K562 (cell line): ENCODE measurements at regions not wholly inside any gene's neighbourhood (a gene's known extent, or its start where the extent isn't known, plus 50 kb on each side); places are given as distances from the start of the nearest gene placed in this dataset.

ENCODE experiments used
- ATAC-seq: fragments of 200-7000 bp; cut with Tn5 transposase; 3 replicates; pipeline ENCODE4 v1.9.1; 2020; ENCODE audit warnings: moderate library complexity
- BruUV-seq: library from RNA; stranded (reverse); fragments of 400-500 nt; replicated peaks from 2 replicates; lab custom pipeline; 2021; lab: Mats Ljungman, UMichigan
- CTCF ChIA-PET: fragments of 300-600 bp; formaldehyde crosslinking; extraction: SDS; loops from one replicate; lab custom pipeline; 2021; ENCODE audit warnings: low intra/inter-chr PET ratio; lab: Yijun Ruan, JAX
- POLR2A ChIA-PET: fragments of 300-600, 350-650 bp; sonication (Branson Sonifier 250); formaldehyde crosslinking; extraction: SDS; loops from one replicate; lab custom pipeline; 2021; ENCODE audit warnings: antibody characterized with exemption, inconsistent platforms; lab: Yijun Ruan, JAX
- DNase-seq, 4 experiments: peaks; one replicate each; pipeline versions ENCODE4 v3.0.0 to v3.0.0-alpha.2; 2011 to 2018; ENCODE audit warnings: low spot score in 3 of 4, mixed read lengths in 3 of 4; ENCODE audit errors: extremely low read depth in 1 of 4
- FAIRE-seq: peaks from 2 replicates; lab custom pipeline; 2011; peaks lifted over from hg19 to GRCh38; lab: Jason Lieb, UNC
- H2AFZ ChIP-seq: 2 replicates; pipeline ENCODE4 v1.6.0; 2011; ENCODE audit warnings: low read depth, low read length, control low read depth, inconsistent platforms
- H3K27ac ChIP-seq: fragments of 200-600 bp; 3 replicates; pipeline ENCODE4 v1.8.0; 2011; ENCODE audit warnings: low read depth, mild to moderate bottlenecking, control low read depth, inconsistent platforms, low read length, moderate library complexity, mixed read lengths; ENCODE audit errors: extremely low read depth
- H3K27me3 ChIP-seq, 2 experiments: fragments of 300-600 bp in 1 of 2; 2 replicates in 1 of 2; 3 replicates in 1 of 2; pipeline versions ENCODE4 v1.6.0 to v1.8.0; 2011; ENCODE audit warnings: inconsistent platforms in 2 of 2, low read length in 2 of 2, mild to moderate bottlenecking in 1 of 2, mixed read lengths in 1 of 2, moderate library complexity in 1 of 2; ENCODE audit not compliant: control insufficient read depth in 2 of 2, insufficient read depth in 2 of 2
- H3K36me3 ChIP-seq: fragments of 300-600 bp; 3 replicates; pipeline ENCODE4 v1.8.0; 2011; ENCODE audit warnings: mild to moderate bottlenecking, low read length, inconsistent platforms; ENCODE audit not compliant: control insufficient read depth, insufficient read depth
- H3K4me1 ChIP-seq, 2 experiments: fragments of 200-600 bp in 1 of 2; replicated peaks in 1 of 2; 2 replicates in 1 of 2; 3 replicates in 1 of 2; pipeline versions ENCODE4 v1.5.1 to v1.8.0; 2011; ENCODE audit warnings: inconsistent platforms in 2 of 2, low read length in 2 of 2, mild to moderate bottlenecking in 1 of 2, mixed read lengths in 1 of 2, moderate library complexity in 1 of 2; ENCODE audit not compliant: control insufficient read depth in 2 of 2, insufficient read depth in 2 of 2
- H3K4me2 ChIP-seq: 2 replicates; pipeline ENCODE4 v1.6.1; 2011; ENCODE audit warnings: low read length, control low read depth, inconsistent platforms, mixed read lengths; ENCODE audit not compliant: insufficient read depth
- H3K4me3 ChIP-seq: fragments of 200-600 bp; sonication (generic), shearing (Covaris generic); 2 replicates; pipeline ENCODE4 v1.5.1; 2016; ENCODE audit warnings: control low read depth, inconsistent platforms
- H3K79me2 ChIP-seq: fragments of 200-600 bp; 3 replicates; pipeline ENCODE4 v1.8.0; 2011; ENCODE audit warnings: low read length, inconsistent platforms; ENCODE audit not compliant: control insufficient read depth, insufficient read depth
- H3K9ac ChIP-seq, 2 experiments: 2 replicates each; pipeline versions ENCODE4 v1.6.0 to v1.6.1; 2011; ENCODE audit warnings: low read depth in 2 of 2, low read length in 2 of 2, control low read depth in 1 of 2, inconsistent platforms in 1 of 2, mild to moderate bottlenecking in 1 of 2, mixed read lengths in 1 of 2; ENCODE audit not compliant: insufficient read depth in 1 of 2
- H3K9me1 ChIP-seq: one replicate; pipeline ENCODE4 v1.6.0; 2011; ENCODE audit warnings: inconsistent platforms, mild to moderate bottlenecking, low read length, moderate library complexity; ENCODE audit not compliant: control insufficient read depth, insufficient read depth
- H3K9me3 ChIP-seq: replicated peaks from 2 replicates; pipeline ENCODE4 v1.5.1; 2011; ENCODE audit warnings: low read depth, low read length, inconsistent platforms; ENCODE audit not compliant: control insufficient read depth, insufficient read depth
- H4K20me1 ChIP-seq: replicated peaks from 2 replicates; pipeline ENCODE4 v1.6.1; 2011; ENCODE audit warnings: low read length, inconsistent platforms, mixed read lengths; ENCODE audit not compliant: control insufficient read depth, insufficient read depth
- ATF4 ChIP-seq: fragments of 450-650 bp; formaldehyde crosslinking; IDR thresholded peaks from 2 replicates; pipeline ENCODE4 v1.4.0; 2022; ENCODE audit warnings: mild to moderate bottlenecking, moderate library complexity
- BCOR ChIP-seq: fragments of 450-650 bp; IDR thresholded peaks from 2 replicates; pipeline ENCODE4 v1.6.1; 2016
- BRF1 ChIP-seq: IDR thresholded peaks from 3 replicates; pipeline ENCODE4 v1.6.1; 2011; ENCODE audit warnings: borderline replicate concordance, mild to moderate bottlenecking; ENCODE audit not compliant: insufficient read length; ENCODE audit errors: extremely low read depth
- CBFA2T2 ChIP-seq: fragments of 450-650 bp; conservative IDR thresholded peaks from 2 replicates; pipeline ENCODE4 v1.6.1; 2017; ENCODE audit warnings: mild to moderate bottlenecking
- CBX1 ChIP-seq: sonication (generic); IDR thresholded peaks from 2 replicates; pipeline ENCODE4 v1.6.1; 2016; ENCODE audit warnings: antibody characterized with exemption, low read depth, mild to moderate bottlenecking
- ETS2 ChIP-seq: IDR thresholded peaks from 2 replicates; pipeline ENCODE4 v1.6.1; 2016; ENCODE audit warnings: borderline replicate concordance, missing genetic modification characterization, mild to moderate bottlenecking, moderate library complexity, missing compliant biosample characterization; ENCODE audit not compliant: poor library complexity, severe bottlenecking
- HBP1 ChIP-seq: fragments of 450-650 bp; formaldehyde crosslinking; IDR thresholded peaks from 2 replicates; pipeline ENCODE4 v1.4.0; 2022; ENCODE audit warnings: missing genetic modification characterization
- NR1H2 ChIP-seq: sonication (generic); formaldehyde crosslinking; IDR thresholded peaks from 2 replicates; pipeline ENCODE4 v1.4.0; 2020; ENCODE audit warnings: mild to moderate bottlenecking, missing genetic modification reagents
- PHF20 ChIP-seq: fragments of 450-650 bp; IDR thresholded peaks from 2 replicates; pipeline ENCODE4 v1.6.1; 2018; ENCODE audit not compliant: partially characterized antibody
- RBM25 ChIP-seq: fragments of 200-400 bp; formaldehyde crosslinking; IDR thresholded peaks from 2 replicates; pipeline ENCODE4 v1.6.1; 2018; ENCODE audit warnings: low read length, low read depth, moderate library complexity; ENCODE audit not compliant: severe bottlenecking
- RBM39 ChIP-seq: fragments of 200-400 bp; formaldehyde crosslinking; optimal IDR thresholded peaks from 2 replicates; pipeline ENCODE3; 2018; ENCODE audit warnings: low read depth, low read length
- RCOR1 ChIP-seq, 2 experiments: IDR thresholded peaks; 2 replicates each; pipeline ENCODE4 v1.6.1; 2012; ENCODE audit warnings: low read depth in 2 of 2, low read length in 2 of 2, borderline replicate concordance in 1 of 2, improper control_type of control experiment in 1 of 2
- SMARCA5 ChIP-seq: fragments of 450-650 bp; IDR thresholded peaks from 2 replicates; pipeline ENCODE4 v1.6.1; 2016
- SP2 ChIP-seq: IDR thresholded peaks from 2 replicates; pipeline ENCODE4 v1.6.1; 2011; ENCODE audit warnings: mild to moderate bottlenecking, low read depth, low read length, moderate library complexity; ENCODE audit not compliant: poor library complexity, severe bottlenecking; ENCODE audit errors: extremely low read depth
- ZNF282 ChIP-seq: sonication (generic); formaldehyde crosslinking; IDR thresholded peaks from 2 replicates; pipeline ENCODE4 v1.8.1; 2023; ENCODE audit warnings: missing genetic modification reagents
- ZNF3 ChIP-seq: fragments of 250-450 bp; sonication (Bioruptor Pico); IDR thresholded peaks from 2 replicates; pipeline ENCODE4 v1.5.0; 2021; ENCODE audit warnings: mild to moderate bottlenecking, moderate library complexity
- ZNF507 ChIP-seq: conservative IDR thresholded peaks from 2 replicates; pipeline ENCODE4 v1.6.1; 2017; ENCODE audit warnings: missing genetic modification characterization, missing compliant biosample characterization
- WGBS: fragments of 100-300 bp; shearing (Covaris generic); methylation state at CpG from one replicate; pipeline ENCODE4 v1.1.6; 2016; ENCODE audit warnings: low coverage, mixed read lengths; ENCODE audit not compliant: insufficient coverage; ENCODE audit errors: missing lambda C conversion rate; 5-methylcytosine and 5-hydroxymethylcytosine counted together
- in situ Hi-C: fragments of 300-500 bp; cut with MboI; formaldehyde crosslinking; loops from 4 replicates; pipeline ENCODE4 v1.15.0; 2018; ENCODE audit warnings: inconsistent platforms, mixed read lengths
- intact Hi-C: fragments of 100-400 bp; cut with micrococcal nuclease; formaldehyde crosslinking; loops from 2 replicates; pipeline ENCODE4 v1.14.2; 2022
- TF ChIP-seq, protein P1 (sequence below): fragments of 250-450 bp; sonication (Bioruptor Pico); IDR thresholded peaks from 2 replicates; pipeline ENCODE4 v1.8.0; 2022; ENCODE audit warnings: inconsistent platforms, mild to moderate bottlenecking, moderate library complexity, borderline replicate concordance
- TF ChIP-seq, protein P2 (sequence below): fragments of 450-650 bp; IDR thresholded peaks from 2 replicates; pipeline ENCODE4 v1.6.1; 2016; ENCODE audit warnings: borderline replicate concordance

DNA sequence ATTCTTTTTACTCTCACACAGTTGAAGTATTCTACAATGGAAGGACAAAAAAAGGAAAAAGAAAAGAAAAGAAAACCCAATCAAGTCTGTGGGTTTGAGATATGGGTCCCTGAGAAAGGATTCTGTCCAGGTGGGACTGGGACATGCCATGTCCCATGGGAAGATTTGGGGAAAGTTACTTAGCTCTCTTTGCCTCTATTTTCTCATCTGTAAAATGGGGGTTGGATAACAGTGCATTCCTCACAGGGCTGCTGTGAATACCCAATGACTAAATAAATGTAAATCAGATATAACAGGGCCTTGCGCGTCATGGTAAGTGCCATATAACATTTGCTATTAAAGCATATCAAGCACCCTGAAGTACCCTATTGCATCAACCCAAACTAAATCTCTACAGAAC, 105.7 kb downstream of the CPN2 start:
- H3K9me1 ChIP-seq = no peaks in the 10 kb centered on the region
- H3K27me3 ChIP-seq = no peaks in the 10 kb centered on the region
- no peak overlapping the region for H3K9ac ChIP-seq
- FAIRE-seq (no peak), DNase-seq (no peak), ATAC-seq (no peak)
- CTCF ChIA-PET = no interaction called here
- H2AFZ ChIP-seq = peak overlapping the region; percentile 89
- POLR2A ChIA-PET = interaction anchor here (0.5 to 1.4 kb wide), 4 partner anchors 23 to 118 kb away, joined by 3 to 4 read pairs (median 4); no protein-coding TSS in a partner anchor
- H3K4me1 ChIP-seq = peaks cover 11 to 20% of the 10 kb centered on the region in 2 experiments
- BruUV-seq = no TSS peak
- intact Hi-C loops (no loop called here), in situ Hi-C loops (no loop called here)
- H3K4me2 ChIP-seq = no peak overlapping the region
- WGBS = 83% methylated on average over 2 of the region's 2 CpGs
- no peaks in the 10 kb centered on the region for H3K79me2 ChIP-seq
- H3K36me3 ChIP-seq = no peaks in the 10 kb centered on the region
- no peaks in the 10 kb centered on the region for H3K9me3 ChIP-seq
- H3K4me3 ChIP-seq = no peak overlapping the region
- no peaks in the 10 kb centered on the region for H4K20me1 ChIP-seq
- H3K27ac ChIP-seq = no peak overlapping the region
- TF ChIP-seq RCOR1 (IDR thresholded peaks at IDR 0.05; ENCODE audit: borderline replicate concordance in 1 of 2, low read depth in 2 of 2, low read length in 2 of 2) (peak in 1 of 2 experiments; percentile 50; a peak in 1 of 4 replicates), RBM25 (peak; percentile 97), CBFA2T2 (no peak), BRF1 (no peak), SMARCA5 (peak; percentile 91), HBP1 (CRISPR knock-in tag) (no peak), ZNF3 (CRISPR knock-in tag) (0 out of 2 replicates have a peak, but pooled peaks have one; percentile 60), NR1H2 (CRISPR knock-in tag) (no peak), RBM39 (no peak), ZNF507 (no peak), SP2 (no peak), ETS2 (tag) (no peak), ZNF282 (CRISPR knock-in tag) (no peak), ATF4 (CRISPR knock-in tag) (no peak), BCOR (peak; percentile 98), CBX1 (peak; percentile 81; the same call in 1 of the 2 replicates), PHF20 (peak; percentile 55)
- TF ChIP-seq, protein P1, sequence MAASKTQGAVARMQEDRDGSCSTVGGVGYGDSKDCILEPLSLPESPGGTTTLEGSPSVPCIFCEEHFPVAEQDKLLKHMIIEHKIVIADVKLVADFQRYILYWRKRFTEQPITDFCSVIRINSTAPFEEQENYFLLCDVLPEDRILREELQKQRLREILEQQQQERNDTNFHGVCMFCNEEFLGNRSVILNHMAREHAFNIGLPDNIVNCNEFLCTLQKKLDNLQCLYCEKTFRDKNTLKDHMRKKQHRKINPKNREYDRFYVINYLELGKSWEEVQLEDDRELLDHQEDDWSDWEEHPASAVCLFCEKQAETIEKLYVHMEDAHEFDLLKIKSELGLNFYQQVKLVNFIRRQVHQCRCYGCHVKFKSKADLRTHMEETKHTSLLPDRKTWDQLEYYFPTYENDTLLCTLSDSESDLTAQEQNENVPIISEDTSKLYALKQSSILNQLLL (CRISPR knock-in tag) = no peak
- TF ChIP-seq, protein P2, sequence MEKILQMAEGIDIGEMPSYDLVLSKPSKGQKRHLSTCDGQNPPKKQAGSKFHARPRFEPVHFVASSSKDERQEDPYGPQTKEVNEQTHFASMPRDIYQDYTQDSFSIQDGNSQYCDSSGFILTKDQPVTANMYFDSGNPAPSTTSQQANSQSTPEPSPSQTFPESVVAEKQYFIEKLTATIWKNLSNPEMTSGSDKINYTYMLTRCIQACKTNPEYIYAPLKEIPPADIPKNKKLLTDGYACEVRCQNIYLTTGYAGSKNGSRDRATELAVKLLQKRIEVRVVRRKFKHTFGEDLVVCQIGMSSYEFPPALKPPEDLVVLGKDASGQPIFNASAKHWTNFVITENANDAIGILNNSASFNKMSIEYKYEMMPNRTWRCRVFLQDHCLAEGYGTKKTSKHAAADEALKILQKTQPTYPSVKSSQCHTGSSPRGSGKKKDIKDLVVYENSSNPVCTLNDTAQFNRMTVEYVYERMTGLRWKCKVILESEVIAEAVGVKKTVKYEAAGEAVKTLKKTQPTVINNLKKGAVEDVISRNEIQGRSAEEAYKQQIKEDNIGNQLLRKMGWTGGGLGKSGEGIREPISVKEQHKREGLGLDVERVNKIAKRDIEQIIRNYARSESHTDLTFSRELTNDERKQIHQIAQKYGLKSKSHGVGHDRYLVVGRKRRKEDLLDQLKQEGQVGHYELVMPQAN = peak; percentile 18; the same call in 1 of the 2 replicates
